BE2C (cell line): ENCODE measurements at regions not wholly inside any gene's neighbourhood (a gene's known extent, or its start where the extent isn't known, plus 50 kb on each side); places are given as distances from the start of the nearest gene placed in this dataset.

Experiments used
- DNase-seq: peaks from one replicate; pipeline ENCODE4 v3.0.0-alpha.2; 2020
- H3K27me3 ChIP-seq: fragments of 250-450 bp; sonication (Bioruptor Pico); 2 replicates; pipeline ENCODE4 v1.5.1; 2020; ENCODE audit warnings: mild to moderate bottlenecking
- H3K36me3 ChIP-seq: fragments of 250-450 bp; sonication (Bioruptor Pico); 2 replicates; pipeline ENCODE4 v1.5.1; 2020; ENCODE audit warnings: mild to moderate bottlenecking
- H3K4me1 ChIP-seq: fragments of 250-450 bp; sonication (Bioruptor Pico); 2 replicates; pipeline ENCODE4 v1.5.1; 2020
- H3K4me3 ChIP-seq: 2 replicates; pipeline ENCODE4 v1.5.1; 2011; ENCODE audit warnings: low read depth, low read length
- H3K9me3 ChIP-seq: fragments of 250-450 bp; sonication (Bioruptor Pico); 2 replicates; pipeline ENCODE4 v1.5.1; 2020
- TF ChIP-seq, protein P1 (sequence below): IDR thresholded peaks from 2 replicates; pipeline ENCODE4 v1.5.1; 2012; ENCODE audit warnings: mild to moderate bottlenecking, low read depth, low read length

- Histone ChIP-seq H3K9me3 (no peaks in the 10 kb centered on the region), H3K36me3 (no peaks in the 10 kb centered on the region), H3K27me3 (peaks cover 18% of the 10 kb centered on the region), H3K4me1 (no peaks in the 10 kb centered on the region), H3K4me3 (no peak overlapping the region)
- no peak for DNase-seq
- TF ChIP-seq, protein P1, sequence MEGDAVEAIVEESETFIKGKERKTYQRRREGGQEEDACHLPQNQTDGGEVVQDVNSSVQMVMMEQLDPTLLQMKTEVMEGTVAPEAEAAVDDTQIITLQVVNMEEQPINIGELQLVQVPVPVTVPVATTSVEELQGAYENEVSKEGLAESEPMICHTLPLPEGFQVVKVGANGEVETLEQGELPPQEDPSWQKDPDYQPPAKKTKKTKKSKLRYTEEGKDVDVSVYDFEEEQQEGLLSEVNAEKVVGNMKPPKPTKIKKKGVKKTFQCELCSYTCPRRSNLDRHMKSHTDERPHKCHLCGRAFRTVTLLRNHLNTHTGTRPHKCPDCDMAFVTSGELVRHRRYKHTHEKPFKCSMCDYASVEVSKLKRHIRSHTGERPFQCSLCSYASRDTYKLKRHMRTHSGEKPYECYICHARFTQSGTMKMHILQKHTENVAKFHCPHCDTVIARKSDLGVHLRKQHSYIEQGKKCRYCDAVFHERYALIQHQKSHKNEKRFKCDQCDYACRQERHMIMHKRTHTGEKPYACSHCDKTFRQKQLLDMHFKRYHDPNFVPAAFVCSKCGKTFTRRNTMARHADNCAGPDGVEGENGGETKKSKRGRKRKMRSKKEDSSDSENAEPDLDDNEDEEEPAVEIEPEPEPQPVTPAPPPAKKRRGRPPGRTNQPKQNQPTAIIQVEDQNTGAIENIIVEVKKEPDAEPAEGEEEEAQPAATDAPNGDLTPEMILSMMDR = no peak
Observed at GRCh38 chr20:9968015-9968414, 66.8 kb upstream of the ANKEF1 start.

DNA sequence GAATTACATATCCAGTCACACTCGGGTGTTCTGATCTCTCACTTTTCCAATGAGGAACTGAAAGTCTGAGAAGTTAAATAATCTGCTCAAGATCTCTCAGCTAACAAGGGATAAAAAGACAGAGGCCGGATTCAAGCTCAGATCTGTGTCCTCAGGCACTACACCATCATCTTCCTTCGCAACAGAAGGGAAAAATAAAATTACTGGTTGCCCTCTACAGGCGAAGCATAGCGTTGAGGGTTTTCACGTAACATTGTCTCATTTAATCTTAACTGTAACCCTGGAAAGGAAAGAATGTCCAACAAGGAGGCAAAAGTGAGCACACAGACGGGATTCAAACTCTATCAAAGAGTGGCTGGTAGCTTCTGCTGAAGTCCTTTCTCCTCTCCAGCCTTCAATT lies 67.8 kb upstream of the ANKEF1 start:
- Histone ChIP-seq H3K27me3 (peaks cover 18% of the 10 kb centered on the region), H3K9me3 (no peaks in the 10 kb centered on the region), H3K36me3 (no peaks in the 10 kb centered on the region), H3K4me1 (no peaks in the 10 kb centered on the region), H3K4me3 (no peak overlapping the region)
- TF ChIP-seq, protein P1 = peak; percentile 55
- no peak for DNase-seq

GRCh38 chr20:9963029-9963428 lies 71.8 kb upstream of the ANKEF1 start:
- peaks cover 16% of the 10 kb centered on the region for H3K27me3 ChIP-seq
- no peak overlapping the region for H3K4me3 ChIP-seq
- H3K36me3 ChIP-seq = no peaks in the 10 kb centered on the region
- DNase-seq = no peak
- TF ChIP-seq, protein P1 = no peak
- no peaks in the 10 kb centered on the region for H3K9me3 ChIP-seq
- H3K4me1 ChIP-seq = no peaks in the 10 kb centered on the region

GRCh38 chr20:9958693-9959092 lies 76.1 kb upstream of the ANKEF1 start:
- Histone ChIP-seq H3K27me3 (peaks cover under 1% of the 10 kb centered on the region; the same call in 1 of the 2 replicates), H3K36me3 (no peaks in the 10 kb centered on the region), H3K4me1 (no peaks in the 10 kb centered on the region), H3K9me3 (no peaks in the 10 kb centered on the region), H3K4me3 (no peak overlapping the region)
- no peak for DNase-seq
- TF ChIP-seq, protein P1 = no peak

GRCh38 chr20:9955646-9956045 lies 79.1 kb upstream of the ANKEF1 start:
- Histone ChIP-seq H3K4me3 (no peak overlapping the region), H3K27me3 (no peaks in the 10 kb centered on the region; the same call in 1 of the 2 replicates), H3K9me3 (no peaks in the 10 kb centered on the region), H3K4me1 (no peaks in the 10 kb centered on the region), H3K36me3 (no peaks in the 10 kb centered on the region)
- DNase-seq = no peak
- TF ChIP-seq, protein P1 = no peak

GRCh38 chr20:9949563-9949962 lies 85.2 kb upstream of the ANKEF1 start:
- Histone ChIP-seq H3K36me3 (no peaks in the 10 kb centered on the region), H3K9me3 (no peaks in the 10 kb centered on the region), H3K4me1 (no peaks in the 10 kb centered on the region), H3K4me3 (no peak overlapping the region), H3K27me3 (peaks cover 3% of the 10 kb centered on the region; the same call in 1 of the 2 replicates)
- DNase-seq = no peak
- TF ChIP-seq, protein P1 = no peak
